Mesenchymal stem cell (in vitro differentiated cells and primary cell): ENCODE measurements at regions not wholly inside any gene's neighbourhood (a gene's known extent, or its start where the extent isn't known, plus 50 kb on each side); places are given as distances from the start of the nearest gene placed in this dataset.
"Not testable (repeated sequence)": the region's sequence is repeated elsewhere in the genome, so short reads cannot be mapped to it uniquely, and the experiment has no call there.

ENCODE experiments used
- DNase-seq: peaks from one replicate; pipeline ENCODE4 v3.0.0-alpha.2; 2013
- H2AFZ ChIP-seq: one replicate; pipeline ENCODE4 v1.6.1; 2013; ENCODE audit warnings: low read depth, mild to moderate bottlenecking, control low read depth, inconsistent platforms, low read length, moderate library complexity
- H2AK5ac ChIP-seq: 2 replicates; pipeline ENCODE4 v1.6.1; 2013; ENCODE audit warnings: low read length, moderate library complexity, mild to moderate bottlenecking, inconsistent platforms; ENCODE audit not compliant: severe bottlenecking
- H2BK120ac ChIP-seq: one replicate; pipeline ENCODE4 v1.6.1; 2013; ENCODE audit warnings: low read depth, mild to moderate bottlenecking, inconsistent platforms, low read length, moderate library complexity
- H2BK12ac ChIP-seq, 2 experiments: one replicate each; pipeline ENCODE4 v1.6.1; 2013; ENCODE audit warnings: inconsistent platforms in 2 of 2, low read length in 2 of 2, mild to moderate bottlenecking in 2 of 2, moderate library complexity in 2 of 2, control low read depth in 1 of 2
- H2BK15ac ChIP-seq: one replicate; pipeline ENCODE4 v1.6.1; 2013; ENCODE audit warnings: mild to moderate bottlenecking, low read depth, inconsistent platforms; ENCODE audit not compliant: poor library complexity, severe bottlenecking
- H2BK5ac ChIP-seq: 2 replicates; pipeline ENCODE4 v1.6.1; 2013; ENCODE audit warnings: low read depth, mild to moderate bottlenecking, low read length, control low read depth, inconsistent platforms; ENCODE audit not compliant: poor library complexity, severe bottlenecking
- H3K14ac ChIP-seq, 2 experiments: one replicate each; pipeline ENCODE4 v1.6.1; 2013; ENCODE audit warnings: inconsistent platforms in 2 of 2, low read length in 2 of 2, control low read depth in 1 of 2, mild to moderate bottlenecking in 1 of 2, moderate library complexity in 1 of 2
- H3K18ac ChIP-seq, 2 experiments: one replicate each; pipeline ENCODE4 v1.6.1; 2013; ENCODE audit warnings: inconsistent platforms in 2 of 2, low read length in 2 of 2, control low read depth in 1 of 2, low read depth in 1 of 2, mild to moderate bottlenecking in 1 of 2
- H3K23ac ChIP-seq, 2 experiments: one replicate each; pipeline ENCODE4 v1.6.1; 2013; ENCODE audit warnings: inconsistent platforms in 2 of 2, low read length in 2 of 2, mild to moderate bottlenecking in 2 of 2, moderate library complexity in 2 of 2, control low read depth in 1 of 2
- H3K27ac ChIP-seq: 2 replicates; pipeline ENCODE4 v1.5.1; 2013; ENCODE audit warnings: mild to moderate bottlenecking, moderate library complexity, low read length, control low read depth, inconsistent platforms; ENCODE audit not compliant: poor library complexity, severe bottlenecking
- H3K27me3 ChIP-seq, 2 experiments: 2 replicates each; pipeline versions ENCODE4 v1.6.1 to v1.7.0; 2013; ENCODE audit warnings: low read length in 2 of 2, mild to moderate bottlenecking in 2 of 2, moderate library complexity in 2 of 2, control low read depth in 1 of 2, inconsistent platforms in 1 of 2; ENCODE audit not compliant: control insufficient read depth in 1 of 2, insufficient read depth in 1 of 2
- H3K36me3 ChIP-seq, 2 experiments: 2 replicates each; pipeline versions ENCODE4 v1.6.1 to v1.7.0; 2013; ENCODE audit warnings: low read length in 2 of 2, control low read depth in 1 of 2, inconsistent platforms in 1 of 2, low read depth in 1 of 2, mild to moderate bottlenecking in 1 of 2; ENCODE audit not compliant: insufficient read depth in 2 of 2, control insufficient read depth in 1 of 2
- H3K4ac ChIP-seq, 2 experiments: one replicate each; pipeline ENCODE4 v1.6.1; 2013; ENCODE audit warnings: inconsistent platforms in 2 of 2, low read length in 2 of 2, mild to moderate bottlenecking in 2 of 2, moderate library complexity in 2 of 2, control low read depth in 1 of 2, low read depth in 1 of 2
- H3K4me1 ChIP-seq: 2 replicates; pipeline ENCODE4 v1.6.1; 2013; ENCODE audit warnings: low read depth, low read length, control low read depth; ENCODE audit not compliant: control insufficient read depth, insufficient read depth
- H3K4me2 ChIP-seq: 2 replicates; pipeline ENCODE4 v1.6.1; 2013; ENCODE audit warnings: low read length, mild to moderate bottlenecking, inconsistent platforms; ENCODE audit not compliant: poor library complexity, severe bottlenecking
- H3K4me3 ChIP-seq, 2 experiments: 2 replicates each; pipeline versions ENCODE4 v1.5.1 to v1.7.0; 2013; ENCODE audit warnings: low read length in 2 of 2, mild to moderate bottlenecking in 2 of 2, control low read depth in 1 of 2, low read depth in 1 of 2; ENCODE audit not compliant: insufficient read depth in 1 of 2
- H3K79me1 ChIP-seq: replicated peaks from 2 replicates; pipeline ENCODE4 v1.6.1; 2013; ENCODE audit warnings: mild to moderate bottlenecking, control low read depth, low read length, inconsistent platforms; ENCODE audit not compliant: poor library complexity, severe bottlenecking
- H3K9ac ChIP-seq: 2 replicates; pipeline ENCODE4 v1.7.0; 2013; ENCODE audit warnings: mild to moderate bottlenecking, low read length, moderate library complexity
- H3K9me3 ChIP-seq: 2 replicates; pipeline ENCODE4 v1.7.0; 2013; ENCODE audit warnings: mild to moderate bottlenecking, low read length; ENCODE audit not compliant: control insufficient read depth
- H4K8ac ChIP-seq: one replicate; pipeline ENCODE4 v1.6.1; 2013; ENCODE audit warnings: inconsistent platforms, mild to moderate bottlenecking, low read length, moderate library complexity
- H4K91ac ChIP-seq: one replicate; pipeline ENCODE4 v1.6.1; 2013; ENCODE audit warnings: mild to moderate bottlenecking, low read length, inconsistent platforms
- WGBS: methylation state at CpG from one replicate; pipeline ENCODE4 v1.1.7; 2013; ENCODE audit warnings: mixed read lengths; 5-methylcytosine and 5-hydroxymethylcytosine counted together

- H3K4me2 ChIP-seq, H3K23ac ChIP-seq, H2BK120ac ChIP-seq, H3K27me3 ChIP-seq, DNase-seq, H3K27ac ChIP-seq, H3K4me3 ChIP-seq, H2BK5ac ChIP-seq, H3K14ac ChIP-seq, H2AK5ac ChIP-seq, H3K18ac ChIP-seq, H3K79me1 ChIP-seq, H4K91ac ChIP-seq, H4K8ac ChIP-seq, H3K4me1 ChIP-seq, H3K9ac ChIP-seq, H2AFZ ChIP-seq, H3K36me3 ChIP-seq, H2BK15ac ChIP-seq, H2BK12ac ChIP-seq, H3K9me3 ChIP-seq, H3K4ac ChIP-seq: not testable (repeated sequence)
- 93% methylated on average over 3 of the region's 4 CpGs for WGBS
Observed at GRCh38 chr13:76268307-76268706, 617.9 kb downstream of the KCTD12 start.

GRCh38 chr13:76267216-76267615 lies 619.0 kb downstream of the KCTD12 start:
- Histone ChIP-seq H3K23ac (no peak overlapping the region), H3K36me3 (no peaks in the 10 kb centered on the region), H3K4me1 (no peaks in the 10 kb centered on the region), H2BK15ac (no peak overlapping the region), H3K4ac (no peak overlapping the region), H3K9ac (no peak overlapping the region), H3K27me3 (no peaks in the 10 kb centered on the region), H2BK12ac (no peak overlapping the region), H3K9me3 (no peaks in the 10 kb centered on the region), H4K91ac (no peak overlapping the region), H3K79me1 (no peaks in the 10 kb centered on the region), H4K8ac (no peak overlapping the region), H3K18ac (no peak overlapping the region), H3K4me2 (no peak overlapping the region), H2BK120ac (no peak overlapping the region), H3K14ac (no peak overlapping the region), H3K4me3 (no peak overlapping the region), H2AK5ac (no peak overlapping the region), H3K27ac (no peak overlapping the region), H2BK5ac (no peak overlapping the region), H2AFZ (no peak overlapping the region)
- WGBS: no CpG with 5 or more reads among the region's 3 CpGs
- no peak for DNase-seq

GRCh38 chr13:76266561-76266960 lies 619.6 kb downstream of the KCTD12 start:
- Histone ChIP-seq H3K23ac (no peak overlapping the region), H3K27ac (no peak overlapping the region), H3K4me2 (no peak overlapping the region), H3K4ac (no peak overlapping the region), H4K8ac (no peak overlapping the region), H2BK15ac (no peak overlapping the region), H3K9me3 (no peaks in the 10 kb centered on the region), H3K18ac (no peak overlapping the region), H3K79me1 (no peaks in the 10 kb centered on the region), H2BK5ac (no peak overlapping the region), H2AFZ (no peak overlapping the region), H3K4me3 (no peak overlapping the region), H2AK5ac (no peak overlapping the region), H2BK12ac (no peak overlapping the region), H4K91ac (no peak overlapping the region), H3K9ac (no peak overlapping the region), H2BK120ac (no peak overlapping the region), H3K4me1 (no peaks in the 10 kb centered on the region), H3K14ac (no peak overlapping the region), H3K36me3 (no peaks in the 10 kb centered on the region), H3K27me3 (no peaks in the 10 kb centered on the region)
- WGBS: 83% methylated on average over 1 of the region's 1 CpG
- no peak for DNase-seq

- Histone ChIP-seq H3K79me1 (no peaks in the 10 kb centered on the region), H3K4me1 (no peaks in the 10 kb centered on the region), H3K9ac (no peak overlapping the region), H2BK120ac (no peak overlapping the region), H4K8ac (no peak overlapping the region), H3K36me3 (no peaks in the 10 kb centered on the region), H2BK12ac (no peak overlapping the region), H3K14ac (no peak overlapping the region), H2BK5ac (no peak overlapping the region), H4K91ac (no peak overlapping the region), H3K27ac (no peak overlapping the region), H3K9me3 (no peaks in the 10 kb centered on the region), H3K4me2 (no peak overlapping the region), H2BK15ac (no peak overlapping the region), H3K27me3 (no peaks in the 10 kb centered on the region), H2AFZ (no peak overlapping the region), H3K23ac (no peak overlapping the region), H2AK5ac (no peak overlapping the region), H3K4me3 (no peak overlapping the region), H3K4ac (no peak overlapping the region), H3K18ac (no peak overlapping the region)
- WGBS: 87% methylated on average over 2 of the region's 2 CpGs
- no peak for DNase-seq
Observed at GRCh38 chr13:76250211-76250610, 614.1 kb downstream of the LMO7 start.
